Fibroblast of lung (primary cell): ENCODE measurements at regions not wholly inside any gene's neighbourhood (a gene's known extent, or its start where the extent isn't known, plus 50 kb on each side); places are given as distances from the start of the nearest gene placed in this dataset.

Experiments
- DNase-seq, 2 donors: peaks; one replicate each; pipeline versions ENCODE4 v3.0.0 to v3.0.0-alpha.2; 2010; ENCODE audit warnings: low read depth in 2 of 2
- H2AFZ ChIP-seq: 2 replicates; pipeline ENCODE4 v1.5.1; 2012; ENCODE audit warnings: low read length, control low read depth, inconsistent platforms
- H3K27ac ChIP-seq: 2 replicates; pipeline ENCODE4 v1.5.1; 2011; ENCODE audit warnings: low read length, control low read depth; ENCODE audit not compliant: insufficient read depth
- H3K27me3 ChIP-seq: 2 replicates; pipeline ENCODE4 v1.5.1; 2011; ENCODE audit warnings: mild to moderate bottlenecking, low read length; ENCODE audit not compliant: control insufficient read depth, insufficient read depth
- H3K36me3 ChIP-seq: 2 replicates; pipeline ENCODE4 v1.5.1; 2011; ENCODE audit warnings: low read length; ENCODE audit not compliant: control insufficient read depth, insufficient read depth
- H3K4me1 ChIP-seq: 2 replicates; pipeline ENCODE4 v1.5.1; 2011; ENCODE audit warnings: low read length; ENCODE audit not compliant: control insufficient read depth, insufficient read depth; ENCODE audit errors: extremely low read depth
- H3K4me2 ChIP-seq: 2 replicates; pipeline ENCODE4 v1.5.1; 2011; ENCODE audit warnings: low read length, control low read depth; ENCODE audit not compliant: insufficient read depth; ENCODE audit errors: extremely low read depth
- H3K4me3 ChIP-seq, 4 experiments: fragments of 200-600 bp in 1 of 4; sonication (generic) in 1 of 4; replicated peaks in 1 of 4; 2 replicates each; pipeline ENCODE4 v1.5.1; 2011 to 2016; ENCODE audit warnings: low read length in 4 of 4, low read depth in 3 of 4, mild to moderate bottlenecking in 3 of 4, control low read depth in 2 of 4, inconsistent platforms in 1 of 4, mixed read lengths in 1 of 4; ENCODE audit not compliant: insufficient read depth in 1 of 4; ENCODE audit errors: control extremely low read depth in 1 of 4
- H3K79me2 ChIP-seq: 2 replicates; pipeline ENCODE4 v1.5.1; 2012; ENCODE audit warnings: mild to moderate bottlenecking, low read length, inconsistent platforms; ENCODE audit not compliant: control insufficient read depth, insufficient read depth
- H3K9ac ChIP-seq: 2 replicates; pipeline ENCODE4 v1.5.1; 2011; ENCODE audit warnings: mild to moderate bottlenecking, low read length, control low read depth; ENCODE audit not compliant: insufficient read depth
- H3K9me3 ChIP-seq: 2 replicates; pipeline ENCODE4 v1.5.1; 2012; ENCODE audit warnings: low read depth, low read length; ENCODE audit not compliant: control insufficient read depth, insufficient read depth
- H4K20me1 ChIP-seq: 2 replicates; pipeline ENCODE4 v1.5.1; 2011; ENCODE audit warnings: low read length; ENCODE audit not compliant: control insufficient read depth, insufficient read depth; ENCODE audit errors: extremely low read depth
- EZH2 ChIP-seq: IDR thresholded peaks from 2 replicates; pipeline ENCODE4 v1.5.1; 2012; ENCODE audit warnings: low read length, control low read depth, mild to moderate bottlenecking; ENCODE audit errors: missing control alignments
- TF ChIP-seq, protein P1 (sequence below), 2 donors: IDR thresholded peaks in 1 of 2; conservative IDR thresholded peaks in 1 of 2; 1 replicate in 1 of 2; 2 replicates in 1 of 2; pipeline ENCODE4 v1.5.1; 2011 to 2012; ENCODE audit warnings: low read length in 2 of 2, control low read depth in 1 of 2, inconsistent platforms in 1 of 2, low read depth in 1 of 2, mild to moderate bottlenecking in 1 of 2

DNA sequence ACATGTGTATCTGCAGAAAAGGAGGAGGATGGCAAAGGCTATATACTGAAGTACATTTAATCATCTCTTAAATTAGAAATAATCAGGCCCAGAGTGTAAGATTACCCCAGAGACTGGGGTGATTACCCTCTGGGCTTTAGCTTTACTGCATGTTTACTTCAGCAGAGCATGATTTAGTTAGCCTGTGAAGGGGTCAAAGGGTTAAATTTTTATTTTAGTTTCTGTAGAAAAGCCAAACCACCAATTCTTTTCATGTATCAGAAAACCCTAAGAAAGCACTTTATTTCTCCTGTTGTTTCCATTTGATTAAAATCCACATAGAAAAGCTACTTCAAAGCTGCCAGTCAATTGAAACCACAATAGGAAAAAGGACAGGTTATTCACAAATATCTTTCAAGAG lies 101.5 kb upstream of the LSM8 start:
- Histone ChIP-seq H3K4me1 (no peaks in the 10 kb centered on the region), H3K27me3 (no peaks in the 10 kb centered on the region), H3K27ac (no peak overlapping the region), H3K9me3 (no peaks in the 10 kb centered on the region), H3K36me3 (no peaks in the 10 kb centered on the region), H3K79me2 (no peaks in the 10 kb centered on the region), H3K4me3 (no peak overlapping the region), H4K20me1 (no peaks in the 10 kb centered on the region), H3K4me2 (no peak overlapping the region), H2AFZ (no peak overlapping the region), H3K9ac (no peak overlapping the region)
- TF ChIP-seq, protein P1, sequence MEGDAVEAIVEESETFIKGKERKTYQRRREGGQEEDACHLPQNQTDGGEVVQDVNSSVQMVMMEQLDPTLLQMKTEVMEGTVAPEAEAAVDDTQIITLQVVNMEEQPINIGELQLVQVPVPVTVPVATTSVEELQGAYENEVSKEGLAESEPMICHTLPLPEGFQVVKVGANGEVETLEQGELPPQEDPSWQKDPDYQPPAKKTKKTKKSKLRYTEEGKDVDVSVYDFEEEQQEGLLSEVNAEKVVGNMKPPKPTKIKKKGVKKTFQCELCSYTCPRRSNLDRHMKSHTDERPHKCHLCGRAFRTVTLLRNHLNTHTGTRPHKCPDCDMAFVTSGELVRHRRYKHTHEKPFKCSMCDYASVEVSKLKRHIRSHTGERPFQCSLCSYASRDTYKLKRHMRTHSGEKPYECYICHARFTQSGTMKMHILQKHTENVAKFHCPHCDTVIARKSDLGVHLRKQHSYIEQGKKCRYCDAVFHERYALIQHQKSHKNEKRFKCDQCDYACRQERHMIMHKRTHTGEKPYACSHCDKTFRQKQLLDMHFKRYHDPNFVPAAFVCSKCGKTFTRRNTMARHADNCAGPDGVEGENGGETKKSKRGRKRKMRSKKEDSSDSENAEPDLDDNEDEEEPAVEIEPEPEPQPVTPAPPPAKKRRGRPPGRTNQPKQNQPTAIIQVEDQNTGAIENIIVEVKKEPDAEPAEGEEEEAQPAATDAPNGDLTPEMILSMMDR (conservative IDR thresholded peaks at IDR 0.05 in 1 of 2, IDR thresholded peaks at IDR 0.05 in 1 of 2; ENCODE audit: low read depth in 1 of 2, low read length in 2 of 2), result no peak
- peak; percentile 14 to 46 for DNase-seq

GRCh38 chr7:118085000-118085399 lies 99.0 kb upstream of the LSM8 start:
- H3K9ac ChIP-seq, result no peak overlapping the region
- no peak overlapping the region for H2AFZ ChIP-seq
- DNase-seq, result no peak
- no peaks in the 10 kb centered on the region for H3K4me1 ChIP-seq
- H3K79me2 ChIP-seq, result no peaks in the 10 kb centered on the region
- no peaks in the 10 kb centered on the region for H4K20me1 ChIP-seq
- no peak overlapping the region for H3K27ac ChIP-seq
- H3K36me3 ChIP-seq, result no peaks in the 10 kb centered on the region
- TF ChIP-seq, protein P1 (conservative IDR thresholded peaks at IDR 0.05 in 1 of 2, IDR thresholded peaks at IDR 0.05 in 1 of 2; ENCODE audit: low read depth in 1 of 2, low read length in 2 of 2), result no peak
- TF ChIP-seq EZH2, result no peak
- H3K9me3 ChIP-seq, result no peaks in the 10 kb centered on the region
- H3K4me3 ChIP-seq, result no peak overlapping the region
- H3K27me3 ChIP-seq, result no peaks in the 10 kb centered on the region
- H3K4me2 ChIP-seq, result no peak overlapping the region

- H3K9me3 ChIP-seq, result no peaks in the 10 kb centered on the region
- H4K20me1 ChIP-seq, result no peaks in the 10 kb centered on the region
- DNase-seq, result no peak
- TF ChIP-seq, protein P1 (conservative IDR thresholded peaks at IDR 0.05 in 1 of 2, IDR thresholded peaks at IDR 0.05 in 1 of 2; ENCODE audit: low read depth in 1 of 2, low read length in 2 of 2), result no peak
- no peak for TF ChIP-seq EZH2
- no peak overlapping the region for H2AFZ ChIP-seq
- no peaks in the 10 kb centered on the region for H3K36me3 ChIP-seq
- no peak overlapping the region for H3K4me3 ChIP-seq
- H3K27ac ChIP-seq, result no peak overlapping the region
- H3K4me2 ChIP-seq, result no peak overlapping the region
- H3K9ac ChIP-seq, result no peak overlapping the region
- H3K79me2 ChIP-seq, result no peaks in the 10 kb centered on the region
- no peaks in the 10 kb centered on the region for H3K27me3 ChIP-seq
- no peaks in the 10 kb centered on the region for H3K4me1 ChIP-seq
These were observed 96.8 kb upstream of the LSM8 start for GRCh38 chr7:118087126-118087525.
